ENCODE measurements at regions not wholly inside any gene's neighbourhood (a gene's known extent, or its start where the extent isn't known, plus 50 kb on each side); places are given as distances from the start of the nearest gene placed in this dataset.

DNA sequence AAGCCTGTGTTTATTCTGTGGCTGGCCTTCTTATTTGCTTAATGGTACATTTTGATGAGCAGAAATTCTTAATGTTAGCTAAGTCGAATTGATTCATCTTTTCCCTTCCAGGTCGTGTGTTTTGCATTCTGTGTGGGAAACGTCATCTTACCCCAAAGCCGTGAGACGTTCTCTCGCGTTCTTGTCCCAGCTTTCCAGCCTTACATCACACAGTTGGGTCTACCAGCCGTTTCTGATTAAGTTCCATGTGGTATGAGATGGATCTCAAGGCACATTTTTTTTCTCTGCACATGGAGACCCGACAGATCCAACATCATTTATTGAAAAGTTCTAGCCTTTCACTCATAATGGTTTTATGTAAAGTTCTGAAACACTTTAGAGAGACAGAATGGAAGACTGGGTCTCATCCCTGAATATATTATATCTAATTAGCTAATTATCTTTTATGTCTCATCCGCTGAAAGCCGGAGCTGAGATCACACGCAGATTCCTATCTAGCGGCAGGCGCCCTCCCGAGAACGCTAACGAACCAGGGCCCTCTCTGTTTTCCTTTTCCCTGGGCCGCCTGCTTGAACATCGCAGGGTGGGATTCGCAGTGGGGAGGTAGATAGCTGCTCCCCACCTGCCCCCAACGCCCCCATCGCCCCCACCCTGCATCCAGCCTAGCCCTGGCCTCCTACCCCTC is 1162.2 kb downstream of the BRD1 start:
- DNase-seq, result no peak

DNA sequence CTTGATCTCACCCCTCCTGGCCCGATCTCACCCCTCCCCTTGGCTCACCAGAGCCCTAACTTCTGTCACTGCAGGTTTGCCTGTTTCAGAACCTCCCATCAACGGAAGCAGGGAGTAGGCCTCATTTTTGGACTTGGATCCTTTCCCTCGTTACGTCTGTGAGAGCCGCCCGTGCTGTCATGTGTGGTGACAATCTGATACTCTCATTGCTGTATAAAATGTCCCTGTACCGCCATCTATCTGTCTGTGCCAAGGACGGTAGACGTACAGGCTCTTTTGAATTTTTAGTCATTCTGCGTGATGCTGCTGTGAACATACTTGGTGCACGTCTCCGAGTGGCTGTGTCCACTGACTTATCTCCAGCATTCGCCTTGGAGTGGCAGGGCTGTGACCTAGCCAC is 1163.1 kb downstream of the BRD1 start:
- DNase-seq, result no peak

GRCh38 chr22:48663297-48663696 is 1164.4 kb downstream of the BRD1 start:
- DNase-seq, result no peak

- no peak for DNase-seq
Observed at GRCh38 chr22:48662476-48663135, 1165.1 kb downstream of the BRD1 start.

GRCh38 chr22:48661984-48662383 is 1165.7 kb downstream of the BRD1 start:
- no peak for DNase-seq

- DNase-seq, result no peak
Observed at GRCh38 chr22:48660790-48661740, 1166.6 kb downstream of the BRD1 start.

DNA sequence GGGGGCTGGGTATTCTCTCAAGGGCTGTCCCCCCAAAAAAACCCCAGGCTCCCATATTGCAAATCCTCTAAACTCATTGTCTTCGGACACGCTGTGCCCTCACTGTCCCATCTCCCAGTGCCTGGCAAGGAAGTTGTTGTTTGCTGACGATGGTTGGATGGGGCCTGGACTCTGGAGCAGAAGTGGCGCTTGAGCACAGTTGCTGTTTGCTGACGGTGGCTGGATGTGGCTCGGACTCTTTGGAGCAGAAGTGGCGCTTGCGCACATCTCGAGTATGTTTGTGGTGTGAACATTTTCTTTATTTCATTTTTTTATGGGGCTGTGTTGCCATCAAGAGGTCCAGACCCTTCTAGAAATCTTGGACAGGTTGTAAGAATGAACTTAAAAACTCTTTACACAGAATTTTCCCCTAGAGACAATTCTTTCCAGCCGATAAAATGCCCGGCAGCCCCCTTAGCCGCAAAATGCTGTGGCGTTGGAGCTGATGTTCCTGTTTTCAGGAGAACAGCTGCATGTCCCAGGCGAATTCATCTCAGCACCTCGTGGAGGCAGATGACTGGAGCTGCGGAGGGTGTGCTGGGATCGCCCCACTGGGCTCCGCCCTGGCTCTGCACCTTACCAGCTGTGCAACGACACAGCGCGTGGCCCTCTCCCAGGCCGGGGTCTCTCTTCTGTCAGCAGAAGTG is 1167.4 kb downstream of the BRD1 start:
- no peak for DNase-seq

GRCh38 chr22:48659404-48659996 is 1168.2 kb downstream of the BRD1 start:
- DNase-seq, result no peak

DNA sequence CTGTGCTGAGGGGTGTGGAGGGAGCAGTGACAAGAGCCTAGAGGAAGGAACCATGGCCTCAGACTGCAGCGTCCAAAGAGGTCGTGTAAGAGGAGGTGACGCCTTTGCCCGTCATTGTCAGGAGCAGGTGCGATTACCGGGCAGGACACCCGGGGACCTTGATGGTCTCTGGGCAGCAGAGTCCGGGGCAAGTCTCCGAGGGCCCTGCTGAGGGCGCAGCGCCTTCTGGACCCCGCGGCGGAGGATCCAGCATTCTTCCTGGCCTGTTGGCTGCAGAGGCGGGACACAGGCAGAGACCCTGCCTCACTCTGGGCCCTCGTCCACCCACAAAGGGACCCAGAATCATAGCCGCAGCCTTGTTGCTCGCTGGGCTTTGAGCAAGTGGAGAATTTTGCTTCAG is 1168.8 kb downstream of the BRD1 start:
- no peak for DNase-seq

- DNase-seq, result no peak
Observed at GRCh38 chr22:48658246-48658645, 1169.4 kb downstream of the BRD1 start.

GRCh38 chr22:48654492-48654891 is 1173.2 kb downstream of the BRD1 start:
- no peak for DNase-seq

DNA sequence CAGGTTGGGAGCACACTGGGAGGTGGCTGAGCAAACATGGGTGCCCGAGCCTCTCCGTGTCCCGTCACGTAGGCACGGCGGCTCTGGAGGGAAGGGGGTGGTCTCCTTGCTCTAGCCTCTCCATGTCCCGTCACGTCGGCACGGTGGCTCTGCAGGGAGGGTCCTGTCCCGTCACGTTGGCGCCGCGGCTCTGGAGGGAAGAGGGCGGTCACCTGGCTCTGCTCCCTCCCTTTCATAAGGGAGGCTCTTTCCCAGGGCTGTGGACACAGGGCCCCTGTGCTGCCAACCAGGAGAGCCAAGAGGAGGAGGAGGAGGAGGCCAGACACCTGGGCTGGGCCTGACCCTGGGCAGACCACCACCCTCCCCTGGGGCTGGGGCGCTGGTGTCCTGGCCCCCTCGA is 1173.7 kb downstream of the BRD1 start:
- no peak for DNase-seq

GRCh38 chr22:48653306-48653705 is 1174.4 kb downstream of the BRD1 start:
- DNase-seq, result no peak

- no peak for DNase-seq
Observed at GRCh38 chr22:48652796-48653195, 1174.9 kb downstream of the BRD1 start.

- no peak for DNase-seq
Observed at GRCh38 chr22:48651981-48652538, 1175.6 kb downstream of the BRD1 start.

GRCh38 chr22:48651036-48651890 is 1176.4 kb downstream of the BRD1 start:
- DNase-seq, result no peak

DNA sequence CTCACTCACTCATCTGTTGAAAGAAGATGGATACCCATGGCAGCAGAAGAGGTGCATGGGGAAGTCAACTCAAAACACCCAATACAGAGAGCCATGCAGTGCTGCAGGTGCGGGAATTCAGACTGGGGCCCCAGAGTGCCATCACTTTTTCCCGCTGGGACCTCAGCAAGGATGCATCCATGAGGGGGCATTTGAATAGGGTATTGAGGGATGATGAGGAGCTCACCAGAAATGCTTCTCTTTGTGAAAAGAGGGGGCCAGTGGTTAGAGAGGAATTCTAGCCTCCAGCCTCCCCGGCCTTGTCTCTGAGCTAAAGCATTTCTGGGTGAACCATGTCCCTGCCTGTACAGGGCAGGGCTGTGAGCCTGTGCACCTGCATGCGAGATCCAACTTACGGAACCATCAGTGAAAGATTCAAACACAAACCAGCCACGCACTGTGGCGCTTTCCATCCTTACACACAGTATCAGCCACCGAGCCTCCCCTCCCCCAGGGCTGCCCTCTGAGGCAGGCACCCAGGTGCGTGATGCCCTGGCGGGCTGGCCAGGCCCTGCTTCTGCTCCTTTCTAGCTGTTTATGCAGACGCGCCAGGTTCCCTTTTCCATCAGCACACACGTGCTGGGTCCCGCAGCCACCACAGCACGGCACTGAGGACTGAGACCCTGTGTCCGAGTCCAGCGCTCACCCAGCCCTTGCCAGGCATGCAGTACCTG is 1177.2 kb downstream of the BRD1 start:
- DNase-seq, result no peak

DNA sequence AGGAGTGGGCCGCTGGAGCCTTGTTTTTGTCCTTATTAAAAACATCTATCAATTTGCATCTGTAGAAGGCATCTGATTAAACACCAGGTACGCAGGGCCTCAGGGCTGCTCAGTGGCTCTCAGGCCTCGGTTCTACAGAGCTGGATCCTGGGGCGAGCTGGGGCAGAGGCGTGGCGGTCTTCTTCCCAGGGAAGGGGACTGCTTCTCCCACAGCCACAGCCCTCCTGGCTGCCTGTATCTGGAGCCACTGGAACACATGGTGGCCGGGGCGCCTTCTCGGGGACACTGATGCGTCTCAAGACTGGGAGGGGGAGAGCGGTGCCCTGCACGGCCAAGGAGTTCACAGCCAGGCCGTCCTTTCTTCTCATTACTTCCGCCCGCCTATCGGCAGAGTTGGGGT is 1178.2 kb downstream of the BRD1 start:
- no peak for DNase-seq

- DNase-seq, result no peak
Observed at GRCh38 chr22:48649031-48649430, 1178.6 kb downstream of the BRD1 start.

Data from NCI-H345 (cell line).